ENCODE measurements at regions not wholly inside any gene's neighbourhood (a gene's known extent, or its start where the extent isn't known, plus 50 kb on each side); places are given as distances from the start of the nearest gene placed in this dataset.
"Not testable (repeated sequence)": the region's sequence is repeated elsewhere in the genome, so short reads cannot be mapped to it uniquely, and the experiment has no call there.

DNA sequence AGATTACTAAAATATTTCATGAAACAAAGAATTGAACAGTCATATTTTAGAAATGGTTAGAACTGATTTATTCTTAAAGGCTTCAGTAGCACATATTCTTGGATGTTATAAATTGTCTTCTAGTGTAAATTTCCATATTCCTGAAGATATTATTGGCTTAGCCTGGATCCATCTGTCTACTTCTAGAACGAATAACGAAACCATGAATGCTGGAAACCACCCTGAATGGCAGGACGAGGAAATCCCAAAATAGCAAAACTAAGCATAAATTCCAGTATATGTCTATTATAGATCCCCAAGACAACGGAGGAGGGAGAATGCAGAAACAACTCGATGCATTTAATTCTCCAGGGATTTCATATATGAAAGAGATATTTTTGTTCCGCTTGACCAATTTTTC lies 2191.0 kb upstream of the ACO1 start:
- in situ Hi-C loops (cut with HindIII; ENCODE audit: low sequenced_read_pairs) = no loop called here

DNA sequence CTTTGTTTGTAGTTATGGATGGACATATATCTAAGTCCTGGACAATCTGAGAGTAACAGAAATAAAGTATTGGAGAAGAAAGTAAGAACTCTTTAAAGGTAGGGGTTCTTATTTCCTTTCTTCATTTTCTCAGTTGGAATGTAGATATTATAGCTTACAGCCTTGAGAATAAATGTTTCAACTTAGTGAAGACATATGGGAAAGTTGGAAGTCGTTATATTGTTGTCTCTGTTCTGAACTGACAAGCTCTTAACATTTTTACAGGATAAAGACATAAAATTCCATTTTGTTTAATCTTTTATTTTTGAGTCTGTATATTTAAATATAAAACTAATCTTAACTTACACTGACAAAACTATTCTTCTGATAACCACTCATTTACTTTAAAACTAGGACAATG lies 2187.5 kb upstream of the ACO1 start:
- no peak for DNase-seq (ENCODE audit: low spot score)
- in situ Hi-C loops (cut with HindIII; ENCODE audit: low sequenced_read_pairs) = no loop called here

More for the DNA sequence above, 2191.0 kb upstream of the ACO1 start:
- DNase-seq (ENCODE audit: low spot score) = no peak

DNA sequence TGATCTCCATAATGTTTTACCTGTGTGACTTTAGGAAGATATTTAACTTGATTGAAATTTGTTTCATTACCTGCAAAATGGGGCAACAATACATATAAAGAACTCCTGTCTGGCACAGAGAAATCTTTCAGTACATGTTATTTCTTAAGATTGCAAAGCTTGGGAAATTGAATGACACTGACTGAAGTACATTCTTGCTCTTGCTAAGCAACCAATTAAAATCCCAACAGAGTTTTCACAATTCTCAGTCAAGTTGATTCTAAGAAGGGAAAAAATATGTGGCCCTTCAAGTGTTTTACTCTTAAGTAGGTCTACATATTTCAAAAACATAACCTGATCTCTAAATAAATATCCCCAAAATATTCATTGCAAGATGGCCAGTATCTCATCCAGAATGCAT lies 2187.0 kb upstream of the ACO1 start:
- no peak for DNase-seq (ENCODE audit: low spot score)
- in situ Hi-C loops (cut with HindIII; ENCODE audit: low sequenced_read_pairs) = no loop called here

DNA sequence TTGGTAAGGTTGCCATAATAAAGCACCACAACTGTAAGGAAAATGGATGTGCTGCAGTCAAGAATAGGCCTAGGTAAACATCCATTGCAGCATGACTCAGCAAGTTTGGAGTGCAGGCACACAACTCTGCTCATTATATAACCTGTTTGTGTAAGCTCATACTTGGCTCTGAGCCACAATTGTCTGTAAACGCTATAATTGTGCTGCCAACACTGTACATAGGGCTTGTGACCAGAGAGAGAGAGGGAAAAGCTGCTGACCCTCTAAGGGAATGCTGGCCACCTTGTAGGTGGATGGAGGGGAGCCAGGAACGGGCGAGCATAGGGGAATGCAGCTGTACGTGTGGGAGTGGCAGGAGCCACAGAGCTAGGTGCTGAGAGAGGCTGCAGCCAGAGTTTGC lies 2186.5 kb upstream of the ACO1 start:
- DNase-seq (ENCODE audit: low spot score) = no peak
- in situ Hi-C loops (cut with HindIII; ENCODE audit: low sequenced_read_pairs) = no loop called here

DNA sequence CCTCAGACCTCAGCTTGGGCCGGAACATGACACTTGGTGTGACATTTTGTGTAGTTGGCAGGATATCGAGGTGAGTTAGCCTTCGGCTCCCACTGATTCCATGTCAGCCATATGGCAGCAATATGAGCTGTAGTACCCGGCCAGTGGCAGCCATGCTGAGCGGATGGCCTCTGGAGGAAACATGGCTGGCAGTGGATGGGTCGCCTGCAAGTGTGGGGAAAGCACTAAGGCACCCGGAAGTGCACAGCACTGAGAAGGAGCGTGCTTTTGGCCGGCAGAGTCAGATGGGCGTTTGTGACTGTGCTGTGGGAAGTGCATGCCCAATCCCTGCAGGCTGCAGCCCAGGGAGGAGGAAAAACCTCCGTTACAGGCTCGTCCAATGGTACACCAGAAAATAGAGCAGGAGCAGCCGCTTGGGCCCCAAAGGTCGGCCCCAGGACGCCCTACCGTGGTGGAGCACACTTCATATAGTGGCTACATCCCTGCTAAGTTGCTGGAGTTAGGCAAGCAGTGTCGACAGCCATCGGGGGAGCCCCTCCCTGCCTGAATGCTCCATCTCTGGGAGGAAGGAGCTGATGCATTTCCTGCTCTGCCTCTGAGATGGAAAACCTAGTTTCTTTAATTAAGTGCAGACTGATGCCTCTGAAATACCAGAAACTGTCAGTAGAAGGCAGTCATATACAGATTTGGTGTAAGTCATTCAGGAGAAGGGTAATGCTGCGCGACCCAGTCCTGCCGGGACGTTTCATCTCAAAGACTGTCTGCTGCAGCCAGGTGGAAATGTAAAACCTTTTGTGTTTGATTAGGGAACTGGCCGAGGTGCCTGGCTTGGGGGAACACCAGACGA lies 2185.8 kb upstream of the ACO1 start:
- no peak for DNase-seq (ENCODE audit: low spot score)
- in situ Hi-C loops (cut with HindIII; ENCODE audit: low sequenced_read_pairs) = no loop called here

DNA sequence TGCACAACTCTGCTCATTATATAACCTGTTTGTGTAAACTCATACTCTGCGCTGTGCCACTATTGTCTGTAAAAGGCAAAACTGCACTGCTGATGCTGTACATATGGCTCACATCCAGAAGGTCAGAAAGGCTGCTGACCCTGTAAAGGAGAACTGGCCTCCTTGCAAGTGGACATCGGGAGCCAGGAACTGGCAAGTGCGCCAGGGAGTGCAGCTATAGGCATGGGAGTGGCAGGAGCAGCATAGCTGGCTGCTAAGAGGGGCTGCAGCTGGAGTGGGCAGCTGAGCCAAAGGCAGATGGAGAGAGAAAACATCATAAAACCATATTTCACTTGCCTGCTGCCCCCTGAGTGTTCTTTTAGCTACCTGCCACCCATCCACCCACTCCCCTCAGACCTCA lies 2183.4 kb upstream of the ACO1 start:
- in situ Hi-C loops (cut with HindIII; ENCODE audit: low sequenced_read_pairs) = no loop called here
- no peak for DNase-seq (ENCODE audit: low spot score)

DNA sequence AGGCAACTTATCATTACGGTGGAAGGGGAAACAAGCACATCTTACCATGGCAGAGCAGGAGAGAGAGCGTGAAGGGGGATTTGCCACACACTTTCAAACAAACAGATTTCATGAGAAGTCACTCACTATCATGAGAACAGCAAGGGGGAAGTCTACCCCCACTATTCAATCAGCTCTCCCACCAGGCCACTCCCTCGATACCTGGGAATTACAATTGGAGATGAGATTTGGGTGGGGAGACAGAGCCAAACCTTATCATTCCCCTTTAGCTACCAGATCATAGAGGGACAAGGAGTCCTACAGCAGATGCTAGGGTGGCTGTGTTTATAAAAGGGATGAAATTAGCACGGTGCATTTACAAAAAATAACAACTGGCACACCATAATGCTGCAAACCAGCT lies 2149.4 kb upstream of the ACO1 start:
- in situ Hi-C loops (cut with HindIII; ENCODE audit: low sequenced_read_pairs) = no loop called here
- no peak for DNase-seq (ENCODE audit: low spot score)

DNA sequence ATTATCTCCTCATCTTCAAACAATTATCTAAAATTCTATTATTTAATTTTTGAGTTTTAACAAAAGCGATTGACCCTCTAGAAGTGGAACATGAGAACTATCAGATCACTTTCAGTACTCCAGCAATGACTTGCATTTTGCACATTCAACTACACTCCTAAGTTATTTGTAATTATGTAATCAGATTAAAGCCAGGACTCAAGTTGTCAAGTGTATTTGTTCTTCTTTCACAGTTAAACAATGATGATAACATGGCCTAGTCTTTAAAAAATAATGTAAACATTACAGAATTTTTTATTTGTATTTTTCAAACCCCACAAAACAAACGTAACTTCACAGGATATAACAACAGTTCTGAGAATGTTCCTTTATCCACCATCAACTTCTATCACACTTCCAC lies 2148.9 kb upstream of the ACO1 start:
- DNase-seq (ENCODE audit: low spot score) = no peak
- in situ Hi-C loops (cut with HindIII; ENCODE audit: low sequenced_read_pairs) = no loop called here

DNA sequence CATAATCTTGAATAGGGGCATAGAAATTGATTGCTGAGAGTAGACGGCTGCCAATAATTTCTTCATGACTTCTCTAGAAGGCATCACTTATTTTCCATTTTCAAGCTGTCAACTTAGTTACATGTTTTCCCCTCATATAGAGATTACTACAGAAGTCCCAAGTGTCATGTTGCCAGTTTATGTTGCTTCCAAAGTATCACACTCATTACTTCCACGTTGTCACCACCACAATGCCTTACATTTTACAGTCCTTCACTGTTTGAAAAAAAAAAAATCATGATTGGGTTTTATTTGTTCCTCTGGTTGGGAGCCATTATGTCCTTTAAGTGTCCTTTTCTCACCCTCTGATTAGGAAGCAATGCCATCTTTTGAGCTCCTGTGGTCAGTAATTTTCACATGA lies 2144.6 kb upstream of the ACO1 start:
- no peak for DNase-seq (ENCODE audit: low spot score)
- in situ Hi-C loops (cut with HindIII; ENCODE audit: low sequenced_read_pairs) = no loop called here

DNA sequence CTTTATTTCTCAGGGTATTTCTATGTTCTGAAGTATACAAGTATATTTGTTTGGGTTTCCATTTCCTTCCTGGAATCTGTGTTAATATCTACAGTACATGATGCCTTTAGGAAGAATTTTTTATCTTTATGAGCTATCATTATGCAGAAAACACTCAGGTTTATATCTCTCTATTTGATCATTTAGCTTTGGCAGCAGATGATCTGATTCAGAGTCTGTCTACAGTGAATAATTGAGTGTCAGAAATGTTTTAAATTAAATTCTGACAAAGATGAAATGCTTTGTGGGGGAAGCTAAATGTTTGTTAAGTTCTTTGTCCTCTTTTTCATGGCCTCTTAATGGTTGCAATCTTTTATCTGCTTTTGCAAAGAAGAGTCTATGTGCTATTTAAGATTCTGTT lies 2141.0 kb upstream of the ACO1 start:
- in situ Hi-C loops (cut with HindIII; ENCODE audit: low sequenced_read_pairs) = no loop called here
- no peak for DNase-seq (ENCODE audit: low spot score)

DNA sequence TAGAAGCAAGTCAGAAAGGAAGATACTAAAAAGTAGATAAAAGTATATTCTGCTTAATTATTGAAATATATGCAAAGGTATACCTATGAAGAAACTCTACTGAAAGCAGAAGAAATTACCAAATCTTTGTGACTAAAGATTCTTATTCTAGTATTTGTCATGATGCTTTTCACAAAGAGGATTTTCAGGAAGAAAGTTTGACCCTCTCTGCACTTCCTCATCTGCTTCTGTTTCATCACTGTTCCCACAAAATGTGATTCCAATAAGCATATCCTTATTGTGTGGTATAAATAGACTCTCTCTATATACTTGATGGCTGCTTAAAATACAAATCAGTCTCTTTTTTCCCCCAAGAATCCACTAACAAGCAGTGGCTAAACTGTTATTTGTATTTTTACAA lies 2139.6 kb upstream of the ACO1 start:
- in situ Hi-C loops (cut with HindIII; ENCODE audit: low sequenced_read_pairs) = no loop called here
- no peak for DNase-seq (ENCODE audit: low spot score)

DNA sequence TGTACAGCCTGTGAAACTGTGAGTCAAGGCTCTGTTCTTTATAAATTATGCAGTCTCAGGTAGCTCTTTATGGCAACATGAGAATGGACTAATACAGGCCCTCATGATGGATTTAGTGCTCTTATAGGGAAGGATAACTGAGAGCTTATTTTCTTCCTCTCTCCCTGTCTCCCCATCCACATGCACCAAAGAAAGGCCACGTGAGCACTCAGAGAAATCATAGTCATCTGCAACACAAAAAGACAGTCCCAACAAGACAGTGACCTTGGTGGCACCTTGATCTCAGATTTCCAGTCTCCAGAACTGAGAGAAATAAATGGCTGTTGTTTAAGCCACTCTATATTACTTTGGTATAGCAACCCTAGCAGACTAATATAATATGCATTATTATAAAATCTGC lies 2133.6 kb upstream of the ACO1 start:
- in situ Hi-C loops (cut with HindIII; ENCODE audit: low sequenced_read_pairs) = no loop called here
- DNase-seq (ENCODE audit: low spot score) = no peak

DNA sequence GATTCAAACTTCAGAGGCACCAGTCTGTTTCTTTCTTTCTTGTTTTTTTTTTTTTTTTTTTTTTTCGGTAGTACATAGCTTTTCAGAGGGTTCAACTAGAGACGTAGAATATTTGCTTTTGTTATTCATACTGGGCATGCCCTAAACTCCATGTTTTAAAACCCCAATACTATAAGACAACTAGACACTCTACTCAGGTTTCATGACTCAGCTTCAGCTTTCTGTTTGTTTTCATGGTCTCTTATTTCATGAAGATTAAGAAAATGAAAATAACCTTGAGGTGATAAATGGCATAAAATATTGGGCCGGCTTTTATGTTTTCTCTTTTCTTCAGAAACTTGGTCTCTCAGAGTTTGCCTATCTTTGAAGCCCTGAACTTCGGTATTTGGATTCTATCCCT lies 2126.3 kb upstream of the ACO1 start:
- in situ Hi-C loops (cut with HindIII; ENCODE audit: low sequenced_read_pairs) = no loop called here
- no peak for DNase-seq (ENCODE audit: low spot score)

DNA sequence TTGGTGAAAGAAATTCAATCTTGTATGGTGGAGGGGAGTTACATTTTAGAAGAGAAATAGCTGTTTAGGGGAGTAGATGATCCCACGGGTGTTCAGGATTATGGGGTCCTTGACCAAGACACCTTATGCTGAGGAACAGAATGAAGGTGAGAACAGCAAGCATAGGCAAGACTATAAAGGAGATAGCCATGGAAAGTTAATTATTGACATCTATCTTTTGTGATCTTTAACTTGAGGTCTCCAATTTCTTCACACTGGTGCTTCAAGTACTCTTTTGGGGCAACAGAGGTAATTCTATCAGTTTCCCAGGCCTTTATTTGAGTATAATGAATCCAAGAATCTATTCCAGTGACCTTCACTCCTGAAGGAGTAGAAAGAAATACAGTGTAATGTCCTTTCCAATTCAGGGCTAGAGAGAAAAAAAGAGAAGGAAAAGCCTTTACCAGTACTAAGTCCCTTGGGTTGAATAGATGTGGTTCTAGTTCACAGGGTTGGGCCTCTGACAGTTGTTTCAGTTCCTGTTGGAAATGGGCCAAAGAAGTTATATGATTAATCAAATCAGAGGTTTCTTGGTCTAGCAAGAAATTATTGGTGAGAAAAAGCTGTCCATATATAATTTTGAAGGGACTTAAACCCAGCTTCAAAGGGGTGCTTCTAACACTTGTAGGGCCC lies 2104.1 kb upstream of the ACO1 start:
- DNase-seq (ENCODE audit: low spot score) = no peak
- in situ Hi-C loops (cut with HindIII; ENCODE audit: low sequenced_read_pairs) = no loop called here

DNA sequence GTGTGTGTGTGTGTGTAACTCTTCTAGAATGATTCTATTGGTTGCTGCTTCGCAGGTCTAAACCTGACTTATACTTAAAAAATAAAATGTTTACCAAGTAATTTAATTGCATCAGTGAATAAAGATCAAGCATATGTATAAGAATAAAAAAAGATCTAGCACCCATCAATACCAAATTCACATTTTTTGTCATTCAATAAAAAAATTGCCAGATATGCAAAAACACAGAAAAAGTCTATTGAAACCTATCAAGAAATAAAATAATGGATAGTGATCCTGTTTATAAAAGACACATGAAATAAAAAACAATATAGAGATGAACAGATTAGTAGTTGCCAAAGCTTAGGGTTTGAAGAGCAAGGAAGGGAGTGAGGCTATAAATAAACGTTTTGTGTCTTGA lies 2095.0 kb upstream of the ACO1 start:
- in situ Hi-C loops (cut with HindIII; ENCODE audit: low sequenced_read_pairs) = no loop called here
- DNase-seq (ENCODE audit: low spot score) = no peak

DNA sequence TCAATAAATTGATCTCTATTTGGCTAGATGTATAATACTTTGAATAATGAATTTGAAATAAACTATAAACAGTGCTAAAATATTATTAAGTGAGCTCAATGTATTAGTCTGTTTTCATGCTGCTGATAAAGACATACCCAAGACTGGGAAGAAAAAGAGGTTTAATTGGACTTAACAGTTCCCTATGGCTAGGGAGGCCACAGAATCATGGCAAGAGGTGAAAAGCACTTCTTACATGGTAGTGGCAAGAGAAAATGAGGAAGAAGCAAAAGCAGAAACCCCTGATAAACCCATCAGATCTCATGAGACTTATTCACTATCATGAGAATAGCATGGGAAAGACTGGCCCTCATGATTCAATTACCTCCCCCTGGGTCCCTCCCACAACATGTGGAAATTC lies 2092.4 kb upstream of the ACO1 start:
- DNase-seq (ENCODE audit: low spot score); in situ Hi-C loops (cut with HindIII; ENCODE audit: low sequenced_read_pairs): not testable (repeated sequence)

DNA sequence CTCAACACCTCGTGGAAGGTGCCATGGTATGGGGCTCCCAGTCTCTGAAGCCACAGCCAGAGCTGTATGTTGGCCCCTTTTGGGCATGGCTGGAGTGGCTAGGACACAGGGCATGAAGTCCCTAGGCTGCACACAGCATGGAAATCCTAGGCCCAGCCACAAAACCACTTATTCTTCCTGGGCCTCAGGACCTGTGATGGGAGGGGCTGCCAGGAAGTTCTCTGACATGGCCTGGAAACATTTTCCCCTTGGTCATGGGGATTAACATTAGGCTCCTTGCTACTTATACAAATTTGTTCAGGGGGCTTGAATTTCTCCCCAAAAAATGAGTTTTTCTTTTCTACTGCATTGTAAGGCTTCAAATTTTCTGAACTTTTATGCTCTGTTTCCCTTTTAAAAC lies 2091.2 kb upstream of the ACO1 start:
- no peak for DNase-seq (ENCODE audit: low spot score)
- in situ Hi-C loops (cut with HindIII; ENCODE audit: low sequenced_read_pairs) = no loop called here

DNA sequence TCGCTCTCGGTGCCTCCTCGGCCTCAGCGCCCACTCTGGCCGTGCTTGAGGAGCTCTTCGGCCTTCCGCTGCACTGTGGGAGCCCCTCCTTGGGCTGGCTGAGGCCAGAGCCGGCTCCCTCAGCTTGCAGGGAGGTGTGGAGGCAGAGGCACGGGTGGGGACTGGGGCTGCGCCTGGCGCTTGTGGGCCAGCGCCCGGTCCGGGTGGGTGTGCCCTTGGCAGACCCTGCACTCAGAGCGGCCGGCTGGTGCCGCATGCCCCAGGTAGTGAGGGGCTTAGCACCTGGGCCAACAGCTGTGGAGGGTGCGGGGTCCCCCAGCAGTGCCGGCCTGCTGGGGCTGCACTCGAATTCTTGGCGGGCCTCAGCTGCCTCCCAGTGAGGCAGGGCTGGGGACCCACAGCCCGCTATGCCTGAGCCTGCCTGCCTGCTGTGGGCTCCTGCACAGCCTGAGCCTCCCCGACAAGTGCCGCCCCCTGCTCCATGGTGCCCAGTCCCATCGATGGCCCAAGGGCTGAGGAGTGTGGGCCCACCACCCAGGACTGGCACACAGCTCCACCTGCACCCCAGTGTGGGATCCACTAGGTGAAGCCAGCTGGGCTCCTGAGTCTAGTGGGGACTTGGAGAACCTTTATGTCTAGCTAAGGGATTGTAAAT lies 2085.2 kb upstream of the ACO1 start:
- no peak for DNase-seq (ENCODE audit: low spot score)
- in situ Hi-C loops (cut with HindIII; ENCODE audit: low sequenced_read_pairs) = no loop called here

DNA sequence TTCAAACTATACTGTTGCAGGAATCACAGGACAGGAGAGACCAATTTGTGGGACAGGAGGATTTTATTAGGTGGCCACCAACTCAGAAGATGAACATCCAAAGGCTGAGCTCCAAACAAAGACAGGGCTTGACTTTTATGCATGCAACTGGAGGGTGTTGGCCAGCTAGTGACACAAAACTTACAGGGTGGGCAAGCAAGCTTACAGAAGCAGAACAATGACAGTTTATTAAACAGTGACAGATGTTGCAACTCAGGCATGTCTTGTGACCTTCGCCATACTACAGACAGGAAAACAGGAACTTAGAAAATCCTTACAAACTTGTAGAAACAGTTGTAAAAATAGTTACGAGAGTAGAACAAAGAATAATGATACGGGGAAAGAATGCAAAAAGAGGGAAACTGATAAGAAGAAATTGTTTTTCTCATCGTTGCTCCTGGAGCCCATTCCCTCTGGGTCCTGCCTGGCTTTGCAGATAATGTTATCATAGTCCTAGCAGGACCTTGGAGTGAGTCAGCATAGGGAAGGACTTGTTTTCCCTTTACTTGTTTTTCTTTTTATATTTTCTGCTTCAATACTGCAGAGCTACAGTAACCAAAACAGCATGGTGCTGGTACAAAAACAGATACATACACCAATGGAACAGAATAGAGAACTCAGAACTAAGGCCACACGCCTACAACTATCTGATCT lies 2083.0 kb upstream of the ACO1 start:
- no peak for DNase-seq (ENCODE audit: low spot score)
- in situ Hi-C loops (cut with HindIII; ENCODE audit: low sequenced_read_pairs) = no loop called here

DNA sequence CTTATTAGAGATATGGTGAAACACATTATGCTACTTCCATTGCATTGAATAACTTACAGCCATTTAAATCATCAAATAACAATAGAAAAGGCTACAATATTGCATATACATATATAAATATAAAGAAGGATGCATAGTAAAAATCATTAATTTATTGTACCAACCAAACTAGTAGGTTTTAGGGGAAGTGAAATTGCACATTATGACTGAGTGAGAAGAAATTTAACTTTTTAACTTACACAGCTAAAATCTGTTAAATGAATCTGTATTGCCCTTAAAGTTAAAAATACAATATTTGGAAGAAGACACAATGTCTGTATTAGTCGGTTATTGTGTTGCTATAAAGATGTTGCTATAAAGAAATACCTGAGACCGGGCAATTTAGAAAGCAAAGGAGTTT lies 2073.7 kb upstream of the ACO1 start:
- DNase-seq (ENCODE audit: low spot score) = no peak
- in situ Hi-C loops (cut with HindIII; ENCODE audit: low sequenced_read_pairs) = no loop called here

Measured in G401 (cell line).